IMR-90 (cell line): ENCODE measurements at regions not wholly inside any gene's neighbourhood (a gene's known extent, or its start where the extent isn't known, plus 50 kb on each side); places are given as distances from the start of the nearest gene placed in this dataset.

ENCODE experiments used
- ATAC-seq: fragments of 200-7000 bp; cut with Tn5 transposase; 2 replicates; pipeline ENCODE4 v1.9.1; 2020; ENCODE audit warnings: low read depth, mild to moderate bottlenecking, moderate library complexity
- BruUV-seq: library from RNA; stranded (reverse); fragments of 400-500 nt; replicated peaks from 2 replicates; lab custom pipeline; 2021; lab: Mats Ljungman, UMichigan
- CTCF ChIA-PET: fragments of 300-600 bp; formaldehyde crosslinking; extraction: SDS; loops from one replicate; lab custom pipeline; 2021; ENCODE audit warnings: antibody characterized with exemption; lab: Yijun Ruan, JAX
- POLR2A ChIA-PET: fragments of 300-600 bp; sonication (Branson Sonifier 250); formaldehyde crosslinking; loops from one replicate; lab custom pipeline; 2022; ENCODE audit warnings: antibody characterized with exemption; ENCODE audit not compliant: unreplicated experiment; lab: Charles Lee
- DNase-seq: peaks from one replicate; pipeline ENCODE4 v3.0.0; 2013
- H2AFZ ChIP-seq: replicated peaks from 2 replicates; pipeline ENCODE3; 2013; ENCODE audit warnings: low read length, mild to moderate bottlenecking; ENCODE audit not compliant: poor library complexity
- H2AK5ac ChIP-seq: 2 replicates; pipeline ENCODE4 v1.6.1; 2013; ENCODE audit warnings: low read depth, low read length, inconsistent platforms
- H2AK9ac ChIP-seq: replicated peaks from 2 replicates; pipeline ENCODE3; 2013; ENCODE audit warnings: mild to moderate bottlenecking, low read depth, low read length, moderate library complexity; ENCODE audit not compliant: poor library complexity
- H2BK120ac ChIP-seq: 2 replicates; pipeline ENCODE4 v1.6.1; 2013; ENCODE audit warnings: low read depth, low read length, inconsistent platforms
- H2BK15ac ChIP-seq: 3 replicates; pipeline ENCODE4 v1.6.1; 2013; ENCODE audit warnings: low read depth, low read length, inconsistent platforms
- H2BK20ac ChIP-seq: 2 replicates; pipeline ENCODE4 v1.6.1; 2013; ENCODE audit warnings: low read depth, mild to moderate bottlenecking, inconsistent platforms, low read length, moderate library complexity
- H2BK5ac ChIP-seq: 2 replicates; pipeline ENCODE4 v1.6.1; 2013; ENCODE audit warnings: mild to moderate bottlenecking, low read depth, low read length, inconsistent platforms; ENCODE audit not compliant: poor library complexity, severe bottlenecking
- H3K14ac ChIP-seq: replicated peaks from 2 replicates; pipeline ENCODE4 v1.6.1; 2013; ENCODE audit warnings: low read depth, low read length, inconsistent platforms
- H3K18ac ChIP-seq: 2 replicates; pipeline ENCODE4 v1.6.1; 2013; ENCODE audit warnings: low read depth, low read length, control low read depth
- H3K23ac ChIP-seq: 2 replicates; pipeline ENCODE4 v1.6.1; 2013; ENCODE audit warnings: low read depth, low read length, inconsistent platforms
- H3K27ac ChIP-seq: 2 replicates; pipeline ENCODE4 v1.5.1; 2013; ENCODE audit warnings: mild to moderate bottlenecking, control low read depth, low read length; ENCODE audit not compliant: insufficient read depth
- H3K27me3 ChIP-seq: 2 replicates; pipeline ENCODE4 v1.6.1; 2013; ENCODE audit warnings: low read length; ENCODE audit not compliant: control insufficient read depth, insufficient read depth
- H3K36me3 ChIP-seq: 2 replicates; pipeline ENCODE4 v1.6.1; 2013; ENCODE audit warnings: low read length, mixed read lengths; ENCODE audit not compliant: control insufficient read depth, insufficient read depth
- H3K4ac ChIP-seq: 2 replicates; pipeline ENCODE4 v1.6.1; 2013; ENCODE audit warnings: low read depth, low read length, inconsistent platforms
- H3K4me1 ChIP-seq: 2 replicates; pipeline ENCODE4 v1.6.1; 2013; ENCODE audit warnings: low read length, mixed read lengths; ENCODE audit not compliant: control insufficient read depth, insufficient read depth
- H3K4me2 ChIP-seq: 2 replicates; pipeline ENCODE4 v1.6.1; 2013; ENCODE audit warnings: low read depth, mild to moderate bottlenecking, control low read depth, low read length, moderate library complexity
- H3K4me3 ChIP-seq: 2 replicates; pipeline ENCODE4 v1.5.1; 2013; ENCODE audit warnings: low read depth, mild to moderate bottlenecking, control low read depth, low read length, moderate library complexity; ENCODE audit not compliant: insufficient read depth
- H3K56ac ChIP-seq: 2 replicates; pipeline ENCODE4 v1.6.1; 2013; ENCODE audit warnings: low read length, inconsistent platforms; ENCODE audit not compliant: insufficient read depth; ENCODE audit errors: extremely low read depth
- H3K79me1 ChIP-seq, 2 experiments: 2 replicates each; pipeline ENCODE4 v1.6.1; 2013; ENCODE audit warnings: low read length in 2 of 2, inconsistent platforms in 1 of 2, low read depth in 1 of 2
- H3K9ac ChIP-seq: 2 replicates; pipeline ENCODE4 v1.6.1; 2013; ENCODE audit warnings: low read depth, low read length, control low read depth
- H3K9me1 ChIP-seq: 2 replicates; pipeline ENCODE4 v1.6.1; 2013; ENCODE audit warnings: low read length, inconsistent platforms; ENCODE audit not compliant: insufficient read depth
- H3K9me3 ChIP-seq: 2 replicates; pipeline ENCODE4 v1.6.1; 2013; ENCODE audit warnings: low read length; ENCODE audit not compliant: control insufficient read depth, insufficient read depth
- H4K20me1 ChIP-seq: 2 replicates; pipeline ENCODE4 v1.6.1; 2013; ENCODE audit warnings: low read length, inconsistent platforms; ENCODE audit not compliant: insufficient read depth
- H4K5ac ChIP-seq: 2 replicates; pipeline ENCODE4 v1.6.1; 2013; ENCODE audit warnings: mild to moderate bottlenecking, low read depth, low read length, control low read depth
- H4K8ac ChIP-seq, 2 experiments: 2 replicates each; pipeline ENCODE4 v1.6.1; 2013; ENCODE audit warnings: low read depth in 2 of 2, low read length in 2 of 2, control low read depth in 1 of 2, inconsistent platforms in 1 of 2
- H4K91ac ChIP-seq: 2 replicates; pipeline ENCODE4 v1.6.1; 2013; ENCODE audit warnings: low read depth, low read length, inconsistent platforms; ENCODE audit not compliant: insufficient read depth
- CEBPB ChIP-seq: IDR thresholded peaks from 2 replicates; pipeline ENCODE4 v1.6.1; 2012; ENCODE audit warnings: low read depth, low read length, improper control_type of control experiment
- MAFK ChIP-seq: IDR thresholded peaks from 2 replicates; pipeline ENCODE4 v1.6.1; 2012; ENCODE audit warnings: low read depth, low read length, improper control_type of control experiment
- MXI1 ChIP-seq: IDR thresholded peaks from 2 replicates; pipeline ENCODE4 v1.6.1; 2012; ENCODE audit warnings: low read depth, mild to moderate bottlenecking, low read length, moderate library complexity, borderline replicate concordance
- RAD21 ChIP-seq: IDR thresholded peaks from 2 replicates; pipeline ENCODE4 v1.6.1; 2012; ENCODE audit warnings: low read length, improper control_type of control experiment
- SMC3 ChIP-seq: fragments of 150-350 bp; IDR thresholded peaks from 2 replicates; pipeline ENCODE4 v1.6.1; 2016; ENCODE audit warnings: low read depth, mild to moderate bottlenecking, antibody characterized with exemption, low read length, moderate library complexity
- WGBS, 2 experiments: methylation state at CpG; one replicate each; pipeline versions ENCODE4 v1.1.5 to v1.1.7; 2013; ENCODE audit warnings: missing lambda C conversion rate in 2 of 2; ENCODE audit not compliant: insufficient read length in 1 of 2; ENCODE audit errors: extremely low coverage in 2 of 2; 5-methylcytosine and 5-hydroxymethylcytosine counted together
- dilution Hi-C: fragments of 300-500 bp; cut with HindIII; formaldehyde crosslinking; loops from one replicate; pipeline ENCODE4 v1.14.3; 2018; ENCODE audit warnings: low sequenced_read_pairs; ENCODE audit not compliant: unreplicated experiment
- in situ Hi-C: fragments of 300-500 bp; cut with MboI; formaldehyde crosslinking; loops from 3 replicates; pipeline ENCODE4 v1.14.3; 2019; ENCODE audit warnings: low sequenced_read_pairs, inconsistent platforms, mixed read lengths
- intact Hi-C: fragments of 100-400 bp; cut with micrococcal nuclease; formaldehyde crosslinking; loops from 2 replicates; pipeline ENCODE4 v1.10.0; 2022
- TF ChIP-seq, protein P1 (sequence below): fragments of 150-350 bp; IDR thresholded peaks from 2 replicates; pipeline ENCODE4 v1.6.1; 2016; ENCODE audit warnings: low read depth, mild to moderate bottlenecking, low read length, moderate library complexity, borderline replicate concordance
- TF ChIP-seq, protein P2 (sequence below): fragments of 150-350 bp; IDR thresholded peaks from 2 replicates; pipeline ENCODE4 v1.6.1; 2017; ENCODE audit warnings: mild to moderate bottlenecking, antibody characterized with exemption, low read length, low read depth

- intact Hi-C loops (no loop called here), dilution Hi-C loops (no loop called here), in situ Hi-C loops (no loop called here)
- H3K79me1 ChIP-seq = no peaks in the 10 kb centered on the region
- no peak overlapping the region for H3K4ac ChIP-seq
- TF ChIP-seq MAFK (no peak), MXI1 (no peak), SMC3 (no peak), CEBPB (no peak), RAD21 (no peak)
- TF ChIP-seq, protein P1, sequence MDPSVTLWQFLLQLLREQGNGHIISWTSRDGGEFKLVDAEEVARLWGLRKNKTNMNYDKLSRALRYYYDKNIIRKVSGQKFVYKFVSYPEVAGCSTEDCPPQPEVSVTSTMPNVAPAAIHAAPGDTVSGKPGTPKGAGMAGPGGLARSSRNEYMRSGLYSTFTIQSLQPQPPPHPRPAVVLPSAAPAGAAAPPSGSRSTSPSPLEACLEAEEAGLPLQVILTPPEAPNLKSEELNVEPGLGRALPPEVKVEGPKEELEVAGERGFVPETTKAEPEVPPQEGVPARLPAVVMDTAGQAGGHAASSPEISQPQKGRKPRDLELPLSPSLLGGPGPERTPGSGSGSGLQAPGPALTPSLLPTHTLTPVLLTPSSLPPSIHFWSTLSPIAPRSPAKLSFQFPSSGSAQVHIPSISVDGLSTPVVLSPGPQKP = no peak
- TF ChIP-seq, protein P2, sequence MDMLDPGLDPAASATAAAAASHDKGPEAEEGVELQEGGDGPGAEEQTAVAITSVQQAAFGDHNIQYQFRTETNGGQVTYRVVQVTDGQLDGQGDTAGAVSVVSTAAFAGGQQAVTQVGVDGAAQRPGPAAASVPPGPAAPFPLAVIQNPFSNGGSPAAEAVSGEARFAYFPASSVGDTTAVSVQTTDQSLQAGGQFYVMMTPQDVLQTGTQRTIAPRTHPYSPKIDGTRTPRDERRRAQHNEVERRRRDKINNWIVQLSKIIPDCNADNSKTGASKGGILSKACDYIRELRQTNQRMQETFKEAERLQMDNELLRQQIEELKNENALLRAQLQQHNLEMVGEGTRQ = no peak
- no peak overlapping the region for H3K18ac ChIP-seq
- H3K9me3 ChIP-seq = no peaks in the 10 kb centered on the region
- no peaks in the 10 kb centered on the region for H3K9me1 ChIP-seq
- DNase-seq (no peak), ATAC-seq (no peak)
- ChIA-PET CTCF (no interaction called here), POLR2A (no interaction called here)
- H3K4me1 ChIP-seq = no peaks in the 10 kb centered on the region
- no peak overlapping the region for H2AK9ac ChIP-seq
- H3K4me2 ChIP-seq = no peak overlapping the region
- H3K9ac ChIP-seq = no peak overlapping the region
- no peak overlapping the region for H4K91ac ChIP-seq
- no peak overlapping the region for H2BK120ac ChIP-seq
- no peak overlapping the region for H2BK20ac ChIP-seq
- H2AFZ ChIP-seq = no peak overlapping the region
- WGBS, 2 experiments = 40% methylated on average over 1 of the region's 10 CpGs; no CpG with 5 or more reads in 1 of the 2 experiments
- no TSS peak for BruUV-seq
- H3K36me3 ChIP-seq = no peaks in the 10 kb centered on the region
- no peak overlapping the region for H2BK15ac ChIP-seq
- H3K56ac ChIP-seq = no peak overlapping the region
- no peaks in the 10 kb centered on the region for H4K20me1 ChIP-seq
- no peak overlapping the region for H3K4me3 ChIP-seq
- no peak overlapping the region for H3K27ac ChIP-seq
- no peaks in the 10 kb centered on the region for H3K27me3 ChIP-seq
- H3K23ac ChIP-seq = no peak overlapping the region
- no peak overlapping the region for H3K14ac ChIP-seq
- no peak overlapping the region for H2AK5ac ChIP-seq
- no peak overlapping the region for H2BK5ac ChIP-seq
- no peak overlapping the region for H4K5ac ChIP-seq
- H4K8ac ChIP-seq = no peak overlapping the region
Observed at GRCh38 chr6:63467247-63467954, 104.9 kb upstream of the LOC128125822 start.
